Tibial nerve (tissue), 4 donors: ENCODE measurements at regions not wholly inside any gene's neighbourhood (a gene's known extent, or its start where the extent isn't known, plus 50 kb on each side); places are given as distances from the start of the nearest gene placed in this dataset.

Experiments
- DNase-seq, 2 donors: peaks; one replicate each; pipeline ENCODE4 v3.0.0-alpha.2; 2019; ENCODE audit warnings: low spot score in 2 of 2
- H3K27ac ChIP-seq, 4 donors: fragments of 200-600 bp; sonication (generic) in 3 of 4; one replicate each; pipeline ENCODE4 v1.5.1; 2017 to 2019; ENCODE audit warnings: mild to moderate bottlenecking in 1 of 4
- H3K27me3 ChIP-seq, 2 donors: fragments of 200-600 bp; sonication (generic) in 1 of 2; one replicate each; pipeline versions ENCODE4 v1.5.1 to v1.6.0; 2017 to 2019
- H3K36me3 ChIP-seq, 3 donors: fragments of 200-600 bp; sonication (generic); one replicate each; pipeline ENCODE4 v1.5.1; 2018 to 2019
- H3K4me1 ChIP-seq, 4 donors: fragments of 200-600 bp; sonication (generic) in 3 of 4; one replicate each; pipeline ENCODE4 v1.5.1; 2017 to 2019
- H3K4me3 ChIP-seq, 4 donors: fragments of 200-600 bp; sonication (generic) in 3 of 4; one replicate each; pipeline ENCODE4 v1.5.1; 2017 to 2019; ENCODE audit warnings: mild to moderate bottlenecking in 1 of 4, moderate library complexity in 1 of 4
- H3K9me3 ChIP-seq, 4 donors: fragments of 200-600 bp; sonication (generic) in 3 of 4; one replicate each; pipeline ENCODE4 v1.5.1; 2017 to 2019
- CTCF ChIP-seq, 5 experiments: fragments of 200-600 bp in 3 of 5; fragments of 450-650 bp in 2 of 5; sonication (generic) in 3 of 5; IDR thresholded peaks; one replicate each; pipeline ENCODE4 v1.5.1; 2016 to 2019; ENCODE audit warnings: antibody characterized with exemption in 5 of 5, mild to moderate bottlenecking in 3 of 5, moderate library complexity in 2 of 5
- EP300 ChIP-seq, 2 donors: sonication (generic); formaldehyde crosslinking; IDR thresholded peaks; one replicate each; pipeline ENCODE4 v1.6.1; 2017; ENCODE audit warnings: antibody characterized with exemption in 2 of 2, mild to moderate bottlenecking in 1 of 2
- POLR2A ChIP-seq, 2 donors: fragments of 450-650 bp; IDR thresholded peaks; one replicate each; pipeline ENCODE4 v1.6.1; 2017; ENCODE audit warnings: antibody characterized with exemption in 2 of 2, mild to moderate bottlenecking in 2 of 2, moderate library complexity in 2 of 2
- WGBS, 2 donors: methylation state at CpG; one replicate each; pipeline ENCODE4 v1.1.5; 2018; 5-methylcytosine and 5-hydroxymethylcytosine counted together

GRCh38 chr3:110708156-110708555 lies 363.5 kb upstream of the NECTIN3 start:
- WGBS, 2 donors, result 86 to 100% methylated on average over 1 of the region's 1 CpG
- no peak for DNase-seq
- no peak overlapping the region for H3K27ac ChIP-seq
- no peaks in the 10 kb centered on the region for H3K4me1 ChIP-seq
- H3K9me3 ChIP-seq, result peaks cover 0 to 2% (median 0%) of the 10 kb centered on the region in 4 donors
- no peak for TF ChIP-seq CTCF (IDR thresholded peaks at IDR 0.05)
- no peak for TF ChIP-seq EP300 (IDR thresholded peaks at IDR 0.05)
- TF ChIP-seq POLR2A (IDR thresholded peaks at IDR 0.05), result no peak
- H3K27me3 ChIP-seq, result no peaks in the 10 kb centered on the region
- H3K4me3 ChIP-seq, result no peak overlapping the region
- no peaks in the 10 kb centered on the region for H3K36me3 ChIP-seq

- H3K4me3 ChIP-seq, result no peak overlapping the region
- no peaks in the 10 kb centered on the region for H3K36me3 ChIP-seq
- no peaks in the 10 kb centered on the region for H3K27me3 ChIP-seq
- TF ChIP-seq POLR2A (IDR thresholded peaks at IDR 0.05), result no peak
- TF ChIP-seq CTCF (IDR thresholded peaks at IDR 0.05), result no peak
- no peak for TF ChIP-seq EP300 (IDR thresholded peaks at IDR 0.05)
- WGBS, 2 donors, result 83 to 89% methylated on average over 7 of the region's 7 CpGs
- DNase-seq, result no peak
- H3K9me3 ChIP-seq, result peaks cover 0 to 2% (median 0%) of the 10 kb centered on the region in 4 donors
- H3K27ac ChIP-seq, result no peak overlapping the region
- no peaks in the 10 kb centered on the region for H3K4me1 ChIP-seq
Observed at GRCh38 chr3:110710156-110710555, 361.5 kb upstream of the NECTIN3 start.

- TF ChIP-seq EP300 (IDR thresholded peaks at IDR 0.05), result no peak
- TF ChIP-seq POLR2A (IDR thresholded peaks at IDR 0.05), result no peak
- no peak for TF ChIP-seq CTCF (IDR thresholded peaks at IDR 0.05)
- H3K4me1 ChIP-seq, result no peaks in the 10 kb centered on the region
- peaks cover 0 to 2% (median 0%) of the 10 kb centered on the region in 4 donors for H3K9me3 ChIP-seq
- H3K27me3 ChIP-seq, result no peaks in the 10 kb centered on the region
- no peak overlapping the region for H3K27ac ChIP-seq
- no peak for DNase-seq
- H3K36me3 ChIP-seq, result no peaks in the 10 kb centered on the region
- no peak overlapping the region for H3K4me3 ChIP-seq
- 87 to 90% methylated on average over 1 of the region's 1 CpG for WGBS, 2 donors
Observed at GRCh38 chr3:110710603-110711002, 361.0 kb upstream of the NECTIN3 start.

- Histone ChIP-seq H3K4me1 (no peaks in the 10 kb centered on the region), H3K9me3 (peaks cover 0 to 2% (median 0%) of the 10 kb centered on the region in 4 donors), H3K4me3 (no peak overlapping the region), H3K36me3 (no peaks in the 10 kb centered on the region), H3K27me3 (no peaks in the 10 kb centered on the region), H3K27ac (no peak overlapping the region)
- no peak for DNase-seq
- TF ChIP-seq CTCF (IDR thresholded peaks at IDR 0.05) (no peak), POLR2A (IDR thresholded peaks at IDR 0.05) (no peak), EP300 (IDR thresholded peaks at IDR 0.05) (no peak)
- 86 to 88% methylated on average over 1 of the region's 1 CpG for WGBS, 2 donors
Observed at GRCh38 chr3:110711130-110711832, 360.3 kb upstream of the NECTIN3 start.

GRCh38 chr3:110711851-110712516 lies 359.6 kb upstream of the NECTIN3 start:
- Histone ChIP-seq H3K4me1 (no peaks in the 10 kb centered on the region), H3K4me3 (no peak overlapping the region), H3K9me3 (peaks cover 0 to 2% (median 0%) of the 10 kb centered on the region in 4 donors), H3K36me3 (no peaks in the 10 kb centered on the region), H3K27ac (no peak overlapping the region), H3K27me3 (no peaks in the 10 kb centered on the region)
- no peak for TF ChIP-seq EP300 (IDR thresholded peaks at IDR 0.05)
- 77 to 83% methylated on average over 2 of the region's 2 CpGs for WGBS, 2 donors
- DNase-seq, result no peak
